Neural crest cell (in vitro differentiated cells): ENCODE measurements at regions not wholly inside any gene's neighbourhood (a gene's known extent, or its start where the extent isn't known, plus 50 kb on each side); places are given as distances from the start of the nearest gene placed in this dataset.

Experiments used
- DNase-seq: peaks from one replicate; pipeline ENCODE4 v3.0.0; 2021; ENCODE audit warnings: low read depth, mixed read lengths, low spot score
- H3K27ac Mint-ChIP-seq: one replicate; pipeline ENCODE4 v1.8.0; 2021; ENCODE audit warnings: mild to moderate bottlenecking, mixed read lengths; ENCODE audit not compliant: unreplicated experiment
- H3K27me3 Mint-ChIP-seq: 2 replicates; pipeline ENCODE4 v1.8.0; 2021; ENCODE audit warnings: low read depth, mild to moderate bottlenecking, mixed read lengths
- H3K36me3 Mint-ChIP-seq: 2 replicates; pipeline ENCODE4 v1.8.0; 2021; ENCODE audit warnings: low read depth, mild to moderate bottlenecking, mixed read lengths
- H3K4me1 Mint-ChIP-seq: 2 replicates; pipeline ENCODE4 v1.8.0; 2021; ENCODE audit warnings: mixed read lengths
- H3K4me3 Mint-ChIP-seq: one replicate; pipeline ENCODE4 v1.8.0; 2021; ENCODE audit warnings: mild to moderate bottlenecking, mixed read lengths
- H3K9me3 Mint-ChIP-seq: 2 replicates; pipeline ENCODE4 v1.8.0; 2021; ENCODE audit warnings: mixed read lengths
- TF ChIP-seq, protein P1 (sequence below): fragments of 200-600 bp; sonication (generic); conservative IDR thresholded peaks from 2 replicates; pipeline ENCODE4 v1.5.0; 2021; ENCODE audit warnings: antibody characterized with exemption, mild to moderate bottlenecking

DNA sequence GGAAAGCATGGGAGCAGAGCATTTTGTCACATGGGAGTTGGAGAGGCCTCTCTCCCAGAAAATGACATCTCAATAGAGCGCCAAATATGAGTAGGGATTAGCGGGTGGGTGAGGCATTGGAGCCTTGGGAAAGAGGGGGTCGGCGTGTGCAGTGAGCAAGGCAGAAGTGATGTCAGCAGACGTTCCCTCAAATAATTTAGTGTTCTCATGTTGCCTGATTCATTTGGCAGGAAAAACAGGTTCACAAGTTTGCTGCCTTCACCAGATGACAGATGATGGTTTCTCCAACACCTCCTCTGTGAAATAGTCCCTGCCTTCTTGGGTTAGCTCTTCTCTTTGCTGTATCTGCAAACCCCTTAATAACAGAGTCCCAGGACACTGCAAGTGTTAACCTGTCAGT, 118.5 kb upstream of the ARHGAP20 start:
- no peaks in the 10 kb centered on the region for H3K27me3 Mint-ChIP-seq
- TF ChIP-seq, protein P1, sequence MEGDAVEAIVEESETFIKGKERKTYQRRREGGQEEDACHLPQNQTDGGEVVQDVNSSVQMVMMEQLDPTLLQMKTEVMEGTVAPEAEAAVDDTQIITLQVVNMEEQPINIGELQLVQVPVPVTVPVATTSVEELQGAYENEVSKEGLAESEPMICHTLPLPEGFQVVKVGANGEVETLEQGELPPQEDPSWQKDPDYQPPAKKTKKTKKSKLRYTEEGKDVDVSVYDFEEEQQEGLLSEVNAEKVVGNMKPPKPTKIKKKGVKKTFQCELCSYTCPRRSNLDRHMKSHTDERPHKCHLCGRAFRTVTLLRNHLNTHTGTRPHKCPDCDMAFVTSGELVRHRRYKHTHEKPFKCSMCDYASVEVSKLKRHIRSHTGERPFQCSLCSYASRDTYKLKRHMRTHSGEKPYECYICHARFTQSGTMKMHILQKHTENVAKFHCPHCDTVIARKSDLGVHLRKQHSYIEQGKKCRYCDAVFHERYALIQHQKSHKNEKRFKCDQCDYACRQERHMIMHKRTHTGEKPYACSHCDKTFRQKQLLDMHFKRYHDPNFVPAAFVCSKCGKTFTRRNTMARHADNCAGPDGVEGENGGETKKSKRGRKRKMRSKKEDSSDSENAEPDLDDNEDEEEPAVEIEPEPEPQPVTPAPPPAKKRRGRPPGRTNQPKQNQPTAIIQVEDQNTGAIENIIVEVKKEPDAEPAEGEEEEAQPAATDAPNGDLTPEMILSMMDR, result no peak
- H3K27ac Mint-ChIP-seq, result no peak overlapping the region
- no peaks in the 10 kb centered on the region for H3K9me3 Mint-ChIP-seq
- DNase-seq, result no peak
- no peaks in the 10 kb centered on the region for H3K36me3 Mint-ChIP-seq
- no peak overlapping the region for H3K4me3 Mint-ChIP-seq
- H3K4me1 Mint-ChIP-seq, result no peaks in the 10 kb centered on the region

DNA sequence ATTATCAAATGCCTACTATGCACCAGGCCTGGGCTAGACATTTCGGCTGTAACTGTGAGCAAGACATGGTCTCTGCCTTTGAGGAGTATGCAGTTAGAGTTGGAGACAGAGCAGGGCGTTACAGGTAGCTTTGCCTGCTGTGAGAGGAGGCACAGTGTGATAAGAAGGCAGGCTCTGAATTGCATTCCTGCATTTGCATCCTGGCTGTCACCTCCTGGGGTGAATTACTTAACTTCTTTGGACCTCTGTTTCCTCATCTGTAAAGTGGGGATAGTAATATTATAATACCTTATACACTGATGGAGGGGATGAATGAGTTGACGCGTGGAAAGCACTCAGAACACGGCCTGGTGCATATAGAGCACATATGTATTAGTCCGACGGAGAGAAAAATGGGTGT, 118.1 kb upstream of the ARHGAP20 start:
- Mint-ChIP-seq H3K27me3 (no peaks in the 10 kb centered on the region), H3K27ac (no peak overlapping the region), H3K9me3 (no peaks in the 10 kb centered on the region), H3K4me3 (no peak overlapping the region), H3K4me1 (no peaks in the 10 kb centered on the region), H3K36me3 (no peaks in the 10 kb centered on the region)
- DNase-seq, result no peak
- TF ChIP-seq, protein P1, result no peak

DNA sequence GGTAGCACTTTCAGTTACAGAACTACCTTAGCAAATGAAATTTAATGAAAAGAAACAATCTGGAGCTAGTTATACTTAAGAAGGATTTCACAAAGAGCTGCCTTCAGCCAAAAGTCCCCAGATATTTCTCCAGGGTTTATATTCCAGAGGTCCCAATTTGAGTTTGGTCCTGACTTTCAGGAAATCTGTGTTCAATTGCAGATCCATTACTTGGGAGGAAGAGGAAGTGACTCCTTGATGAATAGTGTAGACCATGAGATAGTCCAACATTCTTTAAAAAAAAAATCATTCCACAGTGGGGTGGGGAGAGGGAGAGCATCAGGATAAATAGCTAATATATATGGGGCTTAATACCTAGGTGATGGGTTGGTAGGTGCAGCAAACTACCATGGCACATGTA, 117.6 kb upstream of the ARHGAP20 start:
- Mint-ChIP-seq H3K27ac (no peak overlapping the region), H3K4me3 (no peak overlapping the region), H3K9me3 (no peaks in the 10 kb centered on the region), H3K36me3 (no peaks in the 10 kb centered on the region), H3K4me1 (no peaks in the 10 kb centered on the region), H3K27me3 (no peaks in the 10 kb centered on the region)
- TF ChIP-seq, protein P1, result no peak
- DNase-seq, result no peak

DNA sequence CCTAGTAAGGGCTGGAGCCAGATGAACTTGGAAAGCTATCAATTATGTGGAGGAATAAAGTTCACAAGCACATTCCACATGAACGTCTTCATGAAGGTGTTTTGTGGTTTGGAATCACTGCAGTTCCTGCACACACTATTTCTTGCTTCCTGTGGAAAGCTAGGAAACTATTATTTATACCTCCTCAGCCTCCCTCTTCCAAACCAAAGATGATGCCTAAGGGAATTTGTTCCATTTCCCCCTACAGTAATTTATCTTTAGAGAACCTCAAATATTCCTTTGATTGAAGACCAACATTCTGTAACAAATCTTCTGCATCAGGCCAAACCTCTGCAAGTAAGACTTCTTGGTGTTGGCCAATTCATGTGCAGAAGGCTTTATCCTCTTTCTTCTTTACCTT, 115.8 kb upstream of the ARHGAP20 start:
- Mint-ChIP-seq H3K4me3 (no peak overlapping the region), H3K36me3 (no peaks in the 10 kb centered on the region), H3K9me3 (no peaks in the 10 kb centered on the region), H3K27ac (no peak overlapping the region), H3K4me1 (no peaks in the 10 kb centered on the region), H3K27me3 (no peaks in the 10 kb centered on the region)
- no peak for DNase-seq
- TF ChIP-seq, protein P1, result no peak

DNA sequence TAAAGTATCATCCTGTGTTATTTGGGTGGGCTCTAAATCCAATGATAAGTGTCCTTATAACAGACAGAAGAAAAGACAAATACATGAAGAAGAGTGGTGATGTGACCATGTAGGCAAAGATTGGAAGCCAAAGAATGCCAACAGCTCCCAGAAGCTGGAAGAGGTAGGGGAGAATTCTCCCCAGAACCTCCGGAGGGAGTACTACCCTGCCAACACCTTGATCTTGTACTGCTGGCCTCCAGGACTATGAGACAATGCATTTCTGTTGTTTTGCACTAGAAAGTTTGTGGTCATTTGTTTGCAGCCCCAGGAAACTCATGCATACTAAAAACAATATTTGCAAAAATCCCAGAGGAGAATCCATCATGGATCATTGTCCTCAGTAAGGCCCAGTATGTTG, 115.0 kb upstream of the ARHGAP20 start:
- Mint-ChIP-seq H3K36me3 (no peaks in the 10 kb centered on the region), H3K9me3 (peaks cover under 1% of the 10 kb centered on the region), H3K4me3 (no peak overlapping the region), H3K27me3 (no peaks in the 10 kb centered on the region), H3K4me1 (no peaks in the 10 kb centered on the region), H3K27ac (no peak overlapping the region)
- TF ChIP-seq, protein P1, result no peak
- DNase-seq, result no peak
